A673 (cell line): ENCODE measurements at regions not wholly inside any gene's neighbourhood (a gene's known extent, or its start where the extent isn't known, plus 50 kb on each side); places are given as distances from the start of the nearest gene placed in this dataset.

Experiments
- BruUV-seq: library from RNA; stranded (reverse); fragments of 400-500 nt; replicated peaks from 2 replicates; lab custom pipeline; 2021; lab: Mats Ljungman, UMichigan
- CTCF ChIA-PET: fragments of 300-600 bp; sonication (Branson Sonifier 250); formaldehyde crosslinking; loops from one replicate; lab custom pipeline; 2022; ENCODE audit warnings: antibody characterized with exemption; lab: Charles Lee
- POLR2A ChIA-PET: fragments of 300-600 bp; sonication (Branson Sonifier 250); formaldehyde crosslinking; loops from one replicate; lab custom pipeline; 2022; ENCODE audit warnings: antibody characterized with exemption; ENCODE audit not compliant: low non-redundant PET; lab: Charles Lee
- DNase-seq: peaks from one replicate; pipeline ENCODE4 v3.0.0-alpha.2; 2015; ENCODE audit warnings: low spot score
- H3K27ac ChIP-seq: fragments of 200-600 bp; sonication (generic); 2 replicates; pipeline ENCODE4 v1.5.1; 2016; ENCODE audit warnings: mixed run types, low read depth, mild to moderate bottlenecking, mixed read lengths, antibody characterized with exemption, low read length; ENCODE audit not compliant: poor library complexity, severe bottlenecking
- H3K27me3 ChIP-seq: fragments of 200-600 bp; sonication (generic); replicated peaks from 2 replicates; pipeline ENCODE4 v1.6.1; 2017; ENCODE audit warnings: mixed run types, low read depth, mild to moderate bottlenecking, mixed read lengths, antibody characterized with exemption, low read length; ENCODE audit not compliant: insufficient read depth, poor library complexity
- H3K36me3 ChIP-seq: fragments of 200-600 bp; sonication (generic); 2 replicates; pipeline ENCODE4 v1.6.1; 2016; ENCODE audit warnings: mixed run types, mild to moderate bottlenecking, mixed read lengths, antibody characterized with exemption, low read length; ENCODE audit not compliant: insufficient read depth, poor library complexity, severe bottlenecking
- H3K4me1 ChIP-seq: fragments of 200-600 bp; sonication (generic); 2 replicates; pipeline ENCODE4 v1.6.1; 2017; ENCODE audit warnings: mixed run types, mild to moderate bottlenecking, mixed read lengths, antibody characterized with exemption, low read length; ENCODE audit not compliant: insufficient read depth, poor library complexity, severe bottlenecking
- H3K4me3 ChIP-seq: fragments of 200-600 bp; sonication (generic); 2 replicates; pipeline ENCODE4 v1.5.1; 2016; ENCODE audit warnings: low read depth, mixed run types, mild to moderate bottlenecking, mixed read lengths, low read length; ENCODE audit not compliant: poor library complexity, severe bottlenecking
- H3K9me3 ChIP-seq: fragments of 200-600 bp; sonication (generic); 2 replicates; pipeline ENCODE4 v1.6.1; 2016; ENCODE audit warnings: mixed run types, low read depth, mild to moderate bottlenecking, mixed read lengths, antibody characterized with exemption, low read length; ENCODE audit not compliant: poor library complexity, severe bottlenecking
- CTCF ChIP-seq: fragments of 300-800, 200-600 bp; sonication (generic); conservative IDR thresholded peaks from 2 replicates; pipeline ENCODE4 v1.5.1; 2017; ENCODE audit warnings: low read depth, mild to moderate bottlenecking, antibody characterized with exemption, low read length, moderate library complexity, mixed read lengths
- EZH2 ChIP-seq: fragments of 200-600 bp; sonication (generic); IDR thresholded peaks from 2 replicates; pipeline ENCODE4 v1.6.1; 2017; ENCODE audit warnings: borderline replicate concordance, low read depth, mild to moderate bottlenecking, mixed read lengths, antibody characterized with exemption, low read length; ENCODE audit not compliant: poor library complexity, severe bottlenecking
- intact Hi-C: fragments of 100-400 bp; cut with micrococcal nuclease; formaldehyde crosslinking; loops from one replicate; pipeline ENCODE4 v1.10.0; 2022; ENCODE audit not compliant: unreplicated experiment

GRCh38 chr16:59368586-59368985 lies 634.5 kb upstream of the GOT2 start:
- H3K9me3 ChIP-seq, result no peaks in the 10 kb centered on the region
- BruUV-seq, result no TSS peak
- no peaks in the 10 kb centered on the region for H3K36me3 ChIP-seq
- no peak for TF ChIP-seq CTCF
- no peak for TF ChIP-seq EZH2
- H3K27ac ChIP-seq, result no peak overlapping the region
- no peak overlapping the region for H3K4me3 ChIP-seq
- CTCF ChIA-PET, result no interaction called here
- intact Hi-C loops, result no loop called here
- no peaks in the 10 kb centered on the region for H3K27me3 ChIP-seq
- POLR2A ChIA-PET, result no interaction called here
- DNase-seq, result no peak
- H3K4me1 ChIP-seq, result no peaks in the 10 kb centered on the region

- no peaks in the 10 kb centered on the region for H3K4me1 ChIP-seq
- BruUV-seq, result no TSS peak
- no peak for TF ChIP-seq EZH2
- no peak for TF ChIP-seq CTCF
- H3K27ac ChIP-seq, result no peak overlapping the region
- no peaks in the 10 kb centered on the region for H3K9me3 ChIP-seq
- H3K36me3 ChIP-seq, result no peaks in the 10 kb centered on the region
- CTCF ChIA-PET, result no interaction called here
- intact Hi-C loops, result no loop called here
- no peaks in the 10 kb centered on the region for H3K27me3 ChIP-seq
- POLR2A ChIA-PET, result no interaction called here
- H3K4me3 ChIP-seq, result no peak overlapping the region
- no peak for DNase-seq
These were observed 622.6 kb upstream of the GOT2 start for GRCh38 chr16:59356709-59357108.

- Histone ChIP-seq H3K27me3 (no peaks in the 10 kb centered on the region), H3K9me3 (no peaks in the 10 kb centered on the region), H3K27ac (no peak overlapping the region), H3K36me3 (no peaks in the 10 kb centered on the region), H3K4me1 (no peaks in the 10 kb centered on the region), H3K4me3 (no peak overlapping the region)
- DNase-seq, result no peak
- POLR2A ChIA-PET, result no interaction called here
- BruUV-seq, result no TSS peak
- CTCF ChIA-PET, result no interaction called here
- intact Hi-C loops, result no loop called here
- TF ChIP-seq CTCF, result no peak
- TF ChIP-seq EZH2, result no peak
These were observed 622.0 kb upstream of the GOT2 start for GRCh38 chr16:59356144-59356543.
